Mesenchymal stem cell (in vitro differentiated cells and primary cell): ENCODE measurements at regions not wholly inside any gene's neighbourhood (a gene's known extent, or its start where the extent isn't known, plus 50 kb on each side); places are given as distances from the start of the nearest gene placed in this dataset.

ENCODE experiments used
- DNase-seq: peaks from one replicate; pipeline ENCODE4 v3.0.0-alpha.2; 2013
- H2AFZ ChIP-seq: one replicate; pipeline ENCODE4 v1.6.1; 2013; ENCODE audit warnings: low read depth, mild to moderate bottlenecking, control low read depth, inconsistent platforms, low read length, moderate library complexity
- H2AK5ac ChIP-seq: 2 replicates; pipeline ENCODE4 v1.6.1; 2013; ENCODE audit warnings: low read length, moderate library complexity, mild to moderate bottlenecking, inconsistent platforms; ENCODE audit not compliant: severe bottlenecking
- H2BK120ac ChIP-seq: one replicate; pipeline ENCODE4 v1.6.1; 2013; ENCODE audit warnings: low read depth, mild to moderate bottlenecking, inconsistent platforms, low read length, moderate library complexity
- H2BK12ac ChIP-seq, 2 experiments: one replicate each; pipeline ENCODE4 v1.6.1; 2013; ENCODE audit warnings: inconsistent platforms in 2 of 2, low read length in 2 of 2, mild to moderate bottlenecking in 2 of 2, moderate library complexity in 2 of 2, control low read depth in 1 of 2
- H2BK15ac ChIP-seq: one replicate; pipeline ENCODE4 v1.6.1; 2013; ENCODE audit warnings: mild to moderate bottlenecking, low read depth, inconsistent platforms; ENCODE audit not compliant: poor library complexity, severe bottlenecking
- H2BK5ac ChIP-seq: 2 replicates; pipeline ENCODE4 v1.6.1; 2013; ENCODE audit warnings: low read depth, mild to moderate bottlenecking, low read length, control low read depth, inconsistent platforms; ENCODE audit not compliant: poor library complexity, severe bottlenecking
- H3K14ac ChIP-seq, 2 experiments: one replicate each; pipeline ENCODE4 v1.6.1; 2013; ENCODE audit warnings: inconsistent platforms in 2 of 2, low read length in 2 of 2, control low read depth in 1 of 2, mild to moderate bottlenecking in 1 of 2, moderate library complexity in 1 of 2
- H3K18ac ChIP-seq, 2 experiments: one replicate each; pipeline ENCODE4 v1.6.1; 2013; ENCODE audit warnings: inconsistent platforms in 2 of 2, low read length in 2 of 2, control low read depth in 1 of 2, low read depth in 1 of 2, mild to moderate bottlenecking in 1 of 2
- H3K23ac ChIP-seq, 2 experiments: one replicate each; pipeline ENCODE4 v1.6.1; 2013; ENCODE audit warnings: inconsistent platforms in 2 of 2, low read length in 2 of 2, mild to moderate bottlenecking in 2 of 2, moderate library complexity in 2 of 2, control low read depth in 1 of 2
- H3K27ac ChIP-seq: 2 replicates; pipeline ENCODE4 v1.5.1; 2013; ENCODE audit warnings: mild to moderate bottlenecking, moderate library complexity, low read length, control low read depth, inconsistent platforms; ENCODE audit not compliant: poor library complexity, severe bottlenecking
- H3K27me3 ChIP-seq, 2 experiments: 2 replicates each; pipeline versions ENCODE4 v1.6.1 to v1.7.0; 2013; ENCODE audit warnings: low read length in 2 of 2, mild to moderate bottlenecking in 2 of 2, moderate library complexity in 2 of 2, control low read depth in 1 of 2, inconsistent platforms in 1 of 2; ENCODE audit not compliant: control insufficient read depth in 1 of 2, insufficient read depth in 1 of 2
- H3K36me3 ChIP-seq, 2 experiments: 2 replicates each; pipeline versions ENCODE4 v1.6.1 to v1.7.0; 2013; ENCODE audit warnings: low read length in 2 of 2, control low read depth in 1 of 2, inconsistent platforms in 1 of 2, low read depth in 1 of 2, mild to moderate bottlenecking in 1 of 2; ENCODE audit not compliant: insufficient read depth in 2 of 2, control insufficient read depth in 1 of 2
- H3K4ac ChIP-seq, 2 experiments: one replicate each; pipeline ENCODE4 v1.6.1; 2013; ENCODE audit warnings: inconsistent platforms in 2 of 2, low read length in 2 of 2, mild to moderate bottlenecking in 2 of 2, moderate library complexity in 2 of 2, control low read depth in 1 of 2, low read depth in 1 of 2
- H3K4me1 ChIP-seq: 2 replicates; pipeline ENCODE4 v1.6.1; 2013; ENCODE audit warnings: low read depth, low read length, control low read depth; ENCODE audit not compliant: control insufficient read depth, insufficient read depth
- H3K4me2 ChIP-seq: 2 replicates; pipeline ENCODE4 v1.6.1; 2013; ENCODE audit warnings: low read length, mild to moderate bottlenecking, inconsistent platforms; ENCODE audit not compliant: poor library complexity, severe bottlenecking
- H3K4me3 ChIP-seq, 2 experiments: 2 replicates each; pipeline versions ENCODE4 v1.5.1 to v1.7.0; 2013; ENCODE audit warnings: low read length in 2 of 2, mild to moderate bottlenecking in 2 of 2, control low read depth in 1 of 2, low read depth in 1 of 2; ENCODE audit not compliant: insufficient read depth in 1 of 2
- H3K79me1 ChIP-seq: replicated peaks from 2 replicates; pipeline ENCODE4 v1.6.1; 2013; ENCODE audit warnings: mild to moderate bottlenecking, control low read depth, low read length, inconsistent platforms; ENCODE audit not compliant: poor library complexity, severe bottlenecking
- H3K9ac ChIP-seq: 2 replicates; pipeline ENCODE4 v1.7.0; 2013; ENCODE audit warnings: mild to moderate bottlenecking, low read length, moderate library complexity
- H3K9me3 ChIP-seq: 2 replicates; pipeline ENCODE4 v1.7.0; 2013; ENCODE audit warnings: mild to moderate bottlenecking, low read length; ENCODE audit not compliant: control insufficient read depth
- H4K8ac ChIP-seq: one replicate; pipeline ENCODE4 v1.6.1; 2013; ENCODE audit warnings: inconsistent platforms, mild to moderate bottlenecking, low read length, moderate library complexity
- H4K91ac ChIP-seq: one replicate; pipeline ENCODE4 v1.6.1; 2013; ENCODE audit warnings: mild to moderate bottlenecking, low read length, inconsistent platforms
- WGBS: methylation state at CpG from one replicate; pipeline ENCODE4 v1.1.7; 2013; ENCODE audit warnings: mixed read lengths; 5-methylcytosine and 5-hydroxymethylcytosine counted together

GRCh38 chr5:56641635-56642260 is 173.6 kb upstream of the MAP3K1 start:
- H3K4me2 ChIP-seq: no peak overlapping the region
- no peak for DNase-seq

GRCh38 chr5:56640763-56641406 is 174.5 kb upstream of the MAP3K1 start:
- Histone ChIP-seq H3K27me3 (peaks cover 0 to 37% of the 10 kb centered on the region in 2 experiments), H3K36me3 (no peaks in the 10 kb centered on the region), H3K14ac (no peak overlapping the region), H2BK5ac (no peak overlapping the region), H3K23ac (no peak overlapping the region), H2BK12ac (no peak overlapping the region), H4K8ac (no peak overlapping the region), H3K18ac (peak overlapping the region in 1 of 2 experiments; percentile 48), H2AFZ (no peak overlapping the region), H3K9me3 (no peaks in the 10 kb centered on the region), H3K9ac (no peak overlapping the region), H2BK15ac (no peak overlapping the region), H3K79me1 (no peaks in the 10 kb centered on the region), H2AK5ac (no peak overlapping the region), H3K4me1 (peaks cover 6% of the 10 kb centered on the region), H3K27ac (no peak overlapping the region), H3K4ac (no peak overlapping the region), H4K91ac (no peak overlapping the region), H2BK120ac (no peak overlapping the region), H3K4me2 (no peak overlapping the region), H3K4me3 (no peak overlapping the region)
- WGBS: 97% methylated on average over 3 of the region's 3 CpGs
- no peak for DNase-seq

More at GRCh38 chr5:56641635-56642260, 173.6 kb upstream of the MAP3K1 start:
- no peak overlapping the region for H2BK12ac ChIP-seq
- no peak overlapping the region for H2AK5ac ChIP-seq
- H3K4me1 ChIP-seq: peaks cover 6% of the 10 kb centered on the region
- H3K36me3 ChIP-seq: no peaks in the 10 kb centered on the region
- H3K9ac ChIP-seq: no peak overlapping the region
- H2BK15ac ChIP-seq: no peak overlapping the region
- H4K91ac ChIP-seq: no peak overlapping the region
- no peak overlapping the region for H3K18ac ChIP-seq
- H2BK120ac ChIP-seq: no peak overlapping the region
- H3K23ac ChIP-seq: no peak overlapping the region
- no peaks in the 10 kb centered on the region for H3K79me1 ChIP-seq
- H3K9me3 ChIP-seq: no peaks in the 10 kb centered on the region
- H3K4me3 ChIP-seq: no peak overlapping the region
- H4K8ac ChIP-seq: no peak overlapping the region
- peaks cover 0 to 37% of the 10 kb centered on the region in 2 experiments for H3K27me3 ChIP-seq
- no peak overlapping the region for H2BK5ac ChIP-seq
- no peak overlapping the region for H3K4ac ChIP-seq
- 84% methylated on average over 8 of the region's 8 CpGs for WGBS
- no peak overlapping the region for H3K27ac ChIP-seq
- no peak overlapping the region for H3K14ac ChIP-seq
- no peak overlapping the region for H2AFZ ChIP-seq

- no peak overlapping the region for H2BK12ac ChIP-seq
- no peak overlapping the region for H3K14ac ChIP-seq
- no peak for DNase-seq
Observed at GRCh38 chr5:56639476-56639875, 175.9 kb upstream of the MAP3K1 start.

GRCh38 chr5:56638768-56639238 is 176.5 kb upstream of the MAP3K1 start:
- Histone ChIP-seq H3K23ac (no peak overlapping the region), H2BK15ac (no peak overlapping the region), H4K91ac (no peak overlapping the region), H2AFZ (no peak overlapping the region), H3K18ac (no peak overlapping the region), H3K14ac (no peak overlapping the region), H2AK5ac (peak overlapping the region; percentile 11), H3K4me2 (no peak overlapping the region), H3K36me3 (no peaks in the 10 kb centered on the region), H2BK120ac (no peak overlapping the region), H3K27ac (no peak overlapping the region), H3K4ac (peak overlapping the region in 1 of 2 experiments; percentile 16), H3K4me3 (no peak overlapping the region), H2BK12ac (no peak overlapping the region), H4K8ac (no peak overlapping the region), H3K9ac (no peak overlapping the region), H3K4me1 (peaks cover 10% of the 10 kb centered on the region), H3K79me1 (no peaks in the 10 kb centered on the region), H2BK5ac (no peak overlapping the region), H3K9me3 (no peaks in the 10 kb centered on the region), H3K27me3 (peaks cover 0 to 37% of the 10 kb centered on the region in 2 experiments)
- 79% methylated on average over 5 of the region's 5 CpGs for WGBS
- DNase-seq: peak; percentile 9

More at GRCh38 chr5:56639476-56639875, 175.9 kb upstream of the MAP3K1 start:
- WGBS: 17% methylated on average over 1 of the region's 2 CpGs
- Histone ChIP-seq H2BK120ac (no peak overlapping the region), H4K8ac (no peak overlapping the region), H3K4me3 (no peak overlapping the region), H3K23ac (no peak overlapping the region), H3K36me3 (no peaks in the 10 kb centered on the region), H4K91ac (no peak overlapping the region), H3K4me1 (peaks cover 8% of the 10 kb centered on the region), H3K9me3 (no peaks in the 10 kb centered on the region), H3K4ac (no peak overlapping the region), H3K27me3 (peaks cover 0 to 37% of the 10 kb centered on the region in 2 experiments), H2BK15ac (no peak overlapping the region), H3K27ac (no peak overlapping the region), H2BK5ac (no peak overlapping the region), H3K4me2 (no peak overlapping the region), H2AK5ac (no peak overlapping the region), H2AFZ (no peak overlapping the region), H3K18ac (no peak overlapping the region), H3K9ac (no peak overlapping the region), H3K79me1 (no peaks in the 10 kb centered on the region)
